ENCODE measurements at regions not wholly inside any gene's neighbourhood (a gene's known extent, or its start where the extent isn't known, plus 50 kb on each side); places are given as distances from the start of the nearest gene placed in this dataset.

GRCh38 chr3:72261566-72262564, 476.9 kb upstream of the PROK2 start:
- TF ChIP-seq CTCF (IDR thresholded peaks at IDR 0.05; ENCODE audit: low read depth, low read length) (no peak), MYC (IDR thresholded peaks at IDR 0.05; ENCODE audit: low read depth, low read length) (no peak), MAX (IDR thresholded peaks at IDR 0.05; ENCODE audit: low read depth, low read length) (no peak), POLR2A (IDR thresholded peaks at IDR 0.05; ENCODE audit: extremely low read depth, insufficient read length) (no peak)
